ENCODE measurements at regions not wholly inside any gene's neighbourhood (a gene's known extent, or its start where the extent isn't known, plus 50 kb on each side); places are given as distances from the start of the nearest gene placed in this dataset.

- H3K4me3 ChIP-seq (replicated peaks; ENCODE audit: low read depth, low read length) = no peak overlapping the region
- DNase-seq (ENCODE audit: low read depth) = no peak
- TF ChIP-seq, protein P1, sequence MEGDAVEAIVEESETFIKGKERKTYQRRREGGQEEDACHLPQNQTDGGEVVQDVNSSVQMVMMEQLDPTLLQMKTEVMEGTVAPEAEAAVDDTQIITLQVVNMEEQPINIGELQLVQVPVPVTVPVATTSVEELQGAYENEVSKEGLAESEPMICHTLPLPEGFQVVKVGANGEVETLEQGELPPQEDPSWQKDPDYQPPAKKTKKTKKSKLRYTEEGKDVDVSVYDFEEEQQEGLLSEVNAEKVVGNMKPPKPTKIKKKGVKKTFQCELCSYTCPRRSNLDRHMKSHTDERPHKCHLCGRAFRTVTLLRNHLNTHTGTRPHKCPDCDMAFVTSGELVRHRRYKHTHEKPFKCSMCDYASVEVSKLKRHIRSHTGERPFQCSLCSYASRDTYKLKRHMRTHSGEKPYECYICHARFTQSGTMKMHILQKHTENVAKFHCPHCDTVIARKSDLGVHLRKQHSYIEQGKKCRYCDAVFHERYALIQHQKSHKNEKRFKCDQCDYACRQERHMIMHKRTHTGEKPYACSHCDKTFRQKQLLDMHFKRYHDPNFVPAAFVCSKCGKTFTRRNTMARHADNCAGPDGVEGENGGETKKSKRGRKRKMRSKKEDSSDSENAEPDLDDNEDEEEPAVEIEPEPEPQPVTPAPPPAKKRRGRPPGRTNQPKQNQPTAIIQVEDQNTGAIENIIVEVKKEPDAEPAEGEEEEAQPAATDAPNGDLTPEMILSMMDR (IDR thresholded peaks at IDR 0.05; ENCODE audit: low read length, missing control alignments) = no peak
Measured at GRCh38 chrX:99033226-99033901, 1376.7 kb downstream of the PCDH19 start.

- no peak overlapping the region for H3K4me3 ChIP-seq (replicated peaks; ENCODE audit: low read depth, low read length)
- TF ChIP-seq, protein P1 (IDR thresholded peaks at IDR 0.05; ENCODE audit: low read length, missing control alignments) = no peak
- no peak for DNase-seq (ENCODE audit: low read depth)
Measured at GRCh38 chrX:99010957-99011356, 1399.1 kb downstream of the PCDH19 start.

GRCh38 chrX:99001286-99001685, 1408.8 kb downstream of the PCDH19 start:
- no peak for DNase-seq (ENCODE audit: low read depth)
- H3K4me3 ChIP-seq (replicated peaks; ENCODE audit: low read depth, low read length) = no peak overlapping the region
- TF ChIP-seq, protein P1 (IDR thresholded peaks at IDR 0.05; ENCODE audit: low read length, missing control alignments) = no peak

- H3K4me3 ChIP-seq (replicated peaks; ENCODE audit: low read depth, low read length) = no peak overlapping the region
- DNase-seq (ENCODE audit: low read depth) = no peak
- TF ChIP-seq, protein P1 (IDR thresholded peaks at IDR 0.05; ENCODE audit: low read length, missing control alignments) = no peak
Measured at GRCh38 chrX:98962996-98963395, 1447.1 kb downstream of the PCDH19 start.

DNA sequence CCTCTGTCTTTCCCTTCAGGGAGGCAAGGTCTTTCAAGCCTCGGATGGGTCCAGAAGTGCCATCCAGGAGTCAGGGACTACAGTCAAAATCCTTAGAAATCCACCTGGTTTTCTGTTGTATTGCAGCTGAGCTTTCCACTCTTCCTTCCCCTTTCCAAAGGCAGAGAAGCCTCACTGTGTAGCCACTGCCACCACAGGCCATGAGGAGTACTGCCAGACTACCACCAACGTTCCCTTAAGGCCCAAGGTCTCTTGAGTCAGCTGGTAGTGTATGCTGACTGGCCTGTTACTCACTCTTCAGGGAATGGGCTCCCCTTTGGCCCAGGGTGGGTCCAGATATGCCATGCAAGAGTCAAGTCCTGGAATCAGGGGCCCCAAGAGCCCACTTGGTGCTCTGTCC, 1454.1 kb downstream of the PCDH19 start:
- no peak for DNase-seq (ENCODE audit: low read depth)
- TF ChIP-seq, protein P1 (IDR thresholded peaks at IDR 0.05; ENCODE audit: low read length, missing control alignments) = no peak
- no peak overlapping the region for H3K4me3 ChIP-seq (replicated peaks; ENCODE audit: low read depth, low read length)

GRCh38 chrX:98939456-98939855, 1470.6 kb downstream of the PCDH19 start:
- TF ChIP-seq, protein P1 (IDR thresholded peaks at IDR 0.05; ENCODE audit: low read length, missing control alignments) = no peak
- no peak overlapping the region for H3K4me3 ChIP-seq (replicated peaks; ENCODE audit: low read depth, low read length)
- no peak for DNase-seq (ENCODE audit: low read depth)

DNA sequence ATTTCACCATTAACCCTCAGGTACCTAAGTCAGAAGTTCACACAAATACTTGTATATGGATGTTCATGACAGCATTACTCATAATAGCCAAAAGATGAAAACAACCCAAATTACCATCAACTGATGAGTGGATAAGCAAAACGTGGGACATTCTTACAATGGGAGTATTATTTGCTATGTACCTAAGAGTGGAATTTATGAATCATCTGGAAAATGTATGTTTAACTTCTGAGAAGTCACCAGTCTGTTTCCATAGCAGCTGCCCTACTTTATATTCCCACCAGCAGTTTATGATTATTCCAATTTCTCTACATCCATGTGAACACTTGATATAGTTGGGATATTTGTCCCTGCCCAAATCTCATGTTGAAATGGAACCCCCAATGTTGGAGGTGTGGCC, 1478.9 kb downstream of the PCDH19 start:
- TF ChIP-seq, protein P1 (IDR thresholded peaks at IDR 0.05; ENCODE audit: low read length, missing control alignments) = no peak

More for the DNA sequence above, 1478.9 kb downstream of the PCDH19 start:
- no peak for DNase-seq (ENCODE audit: low read depth)
- H3K4me3 ChIP-seq (replicated peaks; ENCODE audit: low read depth, low read length) = no peak overlapping the region

Measured in fibroblast of pulmonary artery (primary cell).